GM12864 (cell line): ENCODE measurements at regions not wholly inside any gene's neighbourhood (a gene's known extent, or its start where the extent isn't known, plus 50 kb on each side); places are given as distances from the start of the nearest gene placed in this dataset.

ENCODE experiments used
- DNase-seq: peaks from one replicate; pipeline ENCODE4 v3.0.0-alpha.2; 2011; ENCODE audit warnings: low read depth
- H3K4me3 ChIP-seq: 2 replicates; pipeline ENCODE4 v1.5.1; 2011; ENCODE audit warnings: mild to moderate bottlenecking, low read depth, low read length, control low read depth
- TF ChIP-seq, protein P1 (sequence below): IDR thresholded peaks from 2 replicates; pipeline ENCODE4 v1.5.1; 2011; ENCODE audit warnings: low read depth, mild to moderate bottlenecking, moderate library complexity, low read length, control low read depth, inconsistent platforms; ENCODE audit errors: missing control alignments

GRCh38 chr14:98606041-98606640 is 665.9 kb downstream of the BCL11B start:
- TF ChIP-seq, protein P1, sequence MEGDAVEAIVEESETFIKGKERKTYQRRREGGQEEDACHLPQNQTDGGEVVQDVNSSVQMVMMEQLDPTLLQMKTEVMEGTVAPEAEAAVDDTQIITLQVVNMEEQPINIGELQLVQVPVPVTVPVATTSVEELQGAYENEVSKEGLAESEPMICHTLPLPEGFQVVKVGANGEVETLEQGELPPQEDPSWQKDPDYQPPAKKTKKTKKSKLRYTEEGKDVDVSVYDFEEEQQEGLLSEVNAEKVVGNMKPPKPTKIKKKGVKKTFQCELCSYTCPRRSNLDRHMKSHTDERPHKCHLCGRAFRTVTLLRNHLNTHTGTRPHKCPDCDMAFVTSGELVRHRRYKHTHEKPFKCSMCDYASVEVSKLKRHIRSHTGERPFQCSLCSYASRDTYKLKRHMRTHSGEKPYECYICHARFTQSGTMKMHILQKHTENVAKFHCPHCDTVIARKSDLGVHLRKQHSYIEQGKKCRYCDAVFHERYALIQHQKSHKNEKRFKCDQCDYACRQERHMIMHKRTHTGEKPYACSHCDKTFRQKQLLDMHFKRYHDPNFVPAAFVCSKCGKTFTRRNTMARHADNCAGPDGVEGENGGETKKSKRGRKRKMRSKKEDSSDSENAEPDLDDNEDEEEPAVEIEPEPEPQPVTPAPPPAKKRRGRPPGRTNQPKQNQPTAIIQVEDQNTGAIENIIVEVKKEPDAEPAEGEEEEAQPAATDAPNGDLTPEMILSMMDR = no peak
- no peak for DNase-seq
- H3K4me3 ChIP-seq = no peak overlapping the region

- H3K4me3 ChIP-seq = no peak overlapping the region
- TF ChIP-seq, protein P1 = no peak
- DNase-seq = no peak
Observed at GRCh38 chr14:98606816-98607215, 665.2 kb downstream of the BCL11B start.

DNA sequence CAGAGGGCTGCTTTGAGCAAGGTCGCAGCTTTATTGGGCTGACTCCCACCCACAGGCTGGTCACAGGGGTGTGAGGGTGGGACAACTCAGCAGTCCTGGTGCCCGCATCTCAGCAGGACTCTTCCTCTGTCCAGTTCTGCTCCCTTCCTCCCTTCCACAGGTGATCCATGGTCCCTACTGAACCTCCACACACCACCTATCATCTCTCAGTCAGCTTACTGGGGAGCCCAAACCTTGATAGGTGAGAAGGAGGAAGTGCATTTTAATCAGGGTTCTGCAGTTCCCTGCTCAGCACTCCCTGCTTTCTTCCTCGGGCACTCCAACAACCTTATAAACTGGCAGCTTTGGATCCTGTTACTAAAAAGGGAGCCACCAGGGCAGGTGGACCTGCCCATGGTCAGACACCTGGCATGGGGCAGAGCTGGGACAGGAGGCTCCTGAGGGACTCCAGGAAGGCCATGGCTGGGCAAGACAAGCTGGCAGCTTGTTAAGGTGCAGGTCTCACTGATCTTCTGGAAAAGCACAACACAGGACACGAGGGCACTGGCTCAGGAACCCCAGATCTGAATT is 664.6 kb downstream of the BCL11B start:
- no peak overlapping the region for H3K4me3 ChIP-seq
- TF ChIP-seq, protein P1 = no peak
- DNase-seq = no peak

DNA sequence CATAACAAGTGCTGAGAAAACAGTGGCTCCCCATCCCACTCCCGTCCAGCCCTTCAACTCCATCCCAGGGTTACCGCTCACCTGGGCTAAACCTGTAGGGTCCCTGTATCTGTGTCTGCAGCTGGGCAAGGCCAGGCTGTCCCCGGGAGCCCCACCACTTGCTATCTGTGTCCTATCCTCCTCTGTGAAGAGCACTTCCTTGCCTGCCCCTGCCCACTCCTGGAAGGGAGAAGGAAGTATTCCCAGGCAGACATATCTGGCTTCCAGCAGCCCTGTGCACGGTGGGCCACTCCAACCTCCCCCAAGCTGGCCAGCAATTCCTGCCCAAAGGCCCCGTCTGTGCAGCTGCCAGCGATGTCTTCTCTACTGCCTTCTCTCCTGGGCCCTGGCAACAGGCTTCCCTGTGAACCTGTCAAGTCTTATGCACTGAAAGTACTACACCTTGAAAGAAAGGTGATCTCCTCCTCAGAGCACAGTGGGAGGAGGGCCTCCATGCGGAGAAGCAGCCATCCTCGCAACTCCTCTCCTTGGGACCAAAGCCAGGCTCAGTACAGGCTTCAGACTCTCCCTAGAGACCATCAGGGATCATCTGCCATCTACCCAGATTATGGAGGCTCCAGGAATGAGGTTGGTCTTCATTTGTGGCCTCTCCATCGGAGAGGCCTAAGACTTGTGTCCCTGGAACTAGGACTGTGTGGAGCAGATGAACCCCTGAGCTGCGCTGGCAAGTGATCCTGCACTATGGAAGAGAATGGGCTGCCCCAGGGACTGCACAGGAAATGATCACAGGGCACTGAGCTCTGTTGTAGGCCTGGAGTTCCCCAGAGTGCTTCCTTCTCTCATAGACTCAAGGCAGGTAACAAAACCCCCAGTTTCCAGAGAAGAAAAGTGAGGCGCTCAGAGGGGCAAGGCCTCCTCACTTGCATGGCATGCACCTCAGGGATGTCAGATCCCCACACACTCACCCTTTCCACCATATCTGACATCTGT is 663.6 kb downstream of the BCL11B start:
- TF ChIP-seq, protein P1 = no peak
- H3K4me3 ChIP-seq = no peak overlapping the region
- DNase-seq = no peak

- no peak overlapping the region for H3K4me3 ChIP-seq
- TF ChIP-seq, protein P1 = no peak
Observed at GRCh38 chr14:98612434-98613200, 659.4 kb downstream of the BCL11B start.

DNA sequence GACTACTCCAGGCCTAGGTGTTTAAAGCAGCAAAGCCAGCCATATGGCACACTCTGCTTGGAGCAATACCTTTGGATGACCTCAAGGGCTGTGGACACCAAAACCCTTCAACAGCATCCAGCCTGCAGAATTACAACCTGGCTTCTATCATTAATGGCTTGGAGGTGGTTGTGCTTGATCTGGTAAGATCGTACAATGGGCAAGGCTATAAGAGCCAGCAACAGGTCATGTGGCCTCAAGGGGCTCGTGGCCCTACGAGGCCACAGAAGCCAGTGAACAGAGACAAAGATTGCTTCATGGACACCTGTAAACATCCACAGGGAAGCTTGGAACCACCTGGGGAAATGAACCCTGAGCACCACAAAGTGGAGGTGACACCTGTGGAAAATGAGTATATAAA is 657.3 kb downstream of the BCL11B start:
- DNase-seq = no peak
- TF ChIP-seq, protein P1 = no peak
- no peak overlapping the region for H3K4me3 ChIP-seq

More at GRCh38 chr14:98612434-98613200, 659.4 kb downstream of the BCL11B start:
- no peak for DNase-seq
